H1 (cell line): ENCODE measurements at regions not wholly inside any gene's neighbourhood (a gene's known extent, or its start where the extent isn't known, plus 50 kb on each side); places are given as distances from the start of the nearest gene placed in this dataset.

Experiments used
- BRCA1 ChIP-seq: IDR thresholded peaks from 2 replicates; pipeline ENCODE4 v1.6.1; 2012; ENCODE audit warnings: low read depth, low read length, improper control_type of control experiment
- CBX5 ChIP-seq: fragments of 300-800, 300-1000 bp; sonication (generic); IDR thresholded peaks from 2 replicates; pipeline ENCODE4 v1.7.1; 2016; ENCODE audit warnings: antibody characterized with exemption, low read length, low read depth
- SP4 ChIP-seq: IDR thresholded peaks from 2 replicates; pipeline ENCODE4 v1.6.1; 2012; ENCODE audit warnings: low read length, inconsistent platforms
- SRF ChIP-seq: IDR thresholded peaks from 2 replicates; pipeline ENCODE4 v1.6.1; 2011; ENCODE audit warnings: mild to moderate bottlenecking, low read depth, low read length, moderate library complexity
- ZNF274 ChIP-seq: IDR thresholded peaks from 2 replicates; pipeline ENCODE4 v1.7.0; 2012; ENCODE audit warnings: low read length, borderline replicate concordance; ENCODE audit errors: extremely low read depth
- TF ChIP-seq, protein P1 (sequence below): fragments of 300-600 bp; sonication (generic); IDR thresholded peaks from 2 replicates; pipeline ENCODE4 v1.7.1; 2012; ENCODE audit warnings: low read length, moderate library complexity, mild to moderate bottlenecking, inconsistent platforms; ENCODE audit not compliant: insufficient replicate concordance

DNA sequence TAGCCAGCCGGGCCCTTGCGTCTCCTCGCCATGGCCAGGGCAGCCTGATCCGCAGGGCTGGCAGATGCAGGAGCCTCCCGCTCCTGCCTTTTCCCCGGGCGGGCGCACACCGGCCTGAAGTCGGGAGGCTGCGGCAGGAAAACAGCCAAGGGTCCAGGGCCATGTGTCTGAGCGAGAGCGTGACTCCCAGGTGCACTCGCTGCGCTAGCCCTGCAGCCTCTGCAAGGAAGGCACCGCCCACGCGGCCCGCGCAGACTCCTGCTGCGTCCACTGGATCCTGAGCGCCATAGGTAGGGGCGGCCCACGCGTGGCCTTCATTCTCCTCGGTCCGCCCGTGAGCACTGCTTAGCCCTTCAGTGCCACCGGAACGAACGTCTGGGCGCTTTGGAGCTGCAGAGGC is 379.9 kb downstream of the TRAM1L1 start (continued):
- TF ChIP-seq, protein P1, sequence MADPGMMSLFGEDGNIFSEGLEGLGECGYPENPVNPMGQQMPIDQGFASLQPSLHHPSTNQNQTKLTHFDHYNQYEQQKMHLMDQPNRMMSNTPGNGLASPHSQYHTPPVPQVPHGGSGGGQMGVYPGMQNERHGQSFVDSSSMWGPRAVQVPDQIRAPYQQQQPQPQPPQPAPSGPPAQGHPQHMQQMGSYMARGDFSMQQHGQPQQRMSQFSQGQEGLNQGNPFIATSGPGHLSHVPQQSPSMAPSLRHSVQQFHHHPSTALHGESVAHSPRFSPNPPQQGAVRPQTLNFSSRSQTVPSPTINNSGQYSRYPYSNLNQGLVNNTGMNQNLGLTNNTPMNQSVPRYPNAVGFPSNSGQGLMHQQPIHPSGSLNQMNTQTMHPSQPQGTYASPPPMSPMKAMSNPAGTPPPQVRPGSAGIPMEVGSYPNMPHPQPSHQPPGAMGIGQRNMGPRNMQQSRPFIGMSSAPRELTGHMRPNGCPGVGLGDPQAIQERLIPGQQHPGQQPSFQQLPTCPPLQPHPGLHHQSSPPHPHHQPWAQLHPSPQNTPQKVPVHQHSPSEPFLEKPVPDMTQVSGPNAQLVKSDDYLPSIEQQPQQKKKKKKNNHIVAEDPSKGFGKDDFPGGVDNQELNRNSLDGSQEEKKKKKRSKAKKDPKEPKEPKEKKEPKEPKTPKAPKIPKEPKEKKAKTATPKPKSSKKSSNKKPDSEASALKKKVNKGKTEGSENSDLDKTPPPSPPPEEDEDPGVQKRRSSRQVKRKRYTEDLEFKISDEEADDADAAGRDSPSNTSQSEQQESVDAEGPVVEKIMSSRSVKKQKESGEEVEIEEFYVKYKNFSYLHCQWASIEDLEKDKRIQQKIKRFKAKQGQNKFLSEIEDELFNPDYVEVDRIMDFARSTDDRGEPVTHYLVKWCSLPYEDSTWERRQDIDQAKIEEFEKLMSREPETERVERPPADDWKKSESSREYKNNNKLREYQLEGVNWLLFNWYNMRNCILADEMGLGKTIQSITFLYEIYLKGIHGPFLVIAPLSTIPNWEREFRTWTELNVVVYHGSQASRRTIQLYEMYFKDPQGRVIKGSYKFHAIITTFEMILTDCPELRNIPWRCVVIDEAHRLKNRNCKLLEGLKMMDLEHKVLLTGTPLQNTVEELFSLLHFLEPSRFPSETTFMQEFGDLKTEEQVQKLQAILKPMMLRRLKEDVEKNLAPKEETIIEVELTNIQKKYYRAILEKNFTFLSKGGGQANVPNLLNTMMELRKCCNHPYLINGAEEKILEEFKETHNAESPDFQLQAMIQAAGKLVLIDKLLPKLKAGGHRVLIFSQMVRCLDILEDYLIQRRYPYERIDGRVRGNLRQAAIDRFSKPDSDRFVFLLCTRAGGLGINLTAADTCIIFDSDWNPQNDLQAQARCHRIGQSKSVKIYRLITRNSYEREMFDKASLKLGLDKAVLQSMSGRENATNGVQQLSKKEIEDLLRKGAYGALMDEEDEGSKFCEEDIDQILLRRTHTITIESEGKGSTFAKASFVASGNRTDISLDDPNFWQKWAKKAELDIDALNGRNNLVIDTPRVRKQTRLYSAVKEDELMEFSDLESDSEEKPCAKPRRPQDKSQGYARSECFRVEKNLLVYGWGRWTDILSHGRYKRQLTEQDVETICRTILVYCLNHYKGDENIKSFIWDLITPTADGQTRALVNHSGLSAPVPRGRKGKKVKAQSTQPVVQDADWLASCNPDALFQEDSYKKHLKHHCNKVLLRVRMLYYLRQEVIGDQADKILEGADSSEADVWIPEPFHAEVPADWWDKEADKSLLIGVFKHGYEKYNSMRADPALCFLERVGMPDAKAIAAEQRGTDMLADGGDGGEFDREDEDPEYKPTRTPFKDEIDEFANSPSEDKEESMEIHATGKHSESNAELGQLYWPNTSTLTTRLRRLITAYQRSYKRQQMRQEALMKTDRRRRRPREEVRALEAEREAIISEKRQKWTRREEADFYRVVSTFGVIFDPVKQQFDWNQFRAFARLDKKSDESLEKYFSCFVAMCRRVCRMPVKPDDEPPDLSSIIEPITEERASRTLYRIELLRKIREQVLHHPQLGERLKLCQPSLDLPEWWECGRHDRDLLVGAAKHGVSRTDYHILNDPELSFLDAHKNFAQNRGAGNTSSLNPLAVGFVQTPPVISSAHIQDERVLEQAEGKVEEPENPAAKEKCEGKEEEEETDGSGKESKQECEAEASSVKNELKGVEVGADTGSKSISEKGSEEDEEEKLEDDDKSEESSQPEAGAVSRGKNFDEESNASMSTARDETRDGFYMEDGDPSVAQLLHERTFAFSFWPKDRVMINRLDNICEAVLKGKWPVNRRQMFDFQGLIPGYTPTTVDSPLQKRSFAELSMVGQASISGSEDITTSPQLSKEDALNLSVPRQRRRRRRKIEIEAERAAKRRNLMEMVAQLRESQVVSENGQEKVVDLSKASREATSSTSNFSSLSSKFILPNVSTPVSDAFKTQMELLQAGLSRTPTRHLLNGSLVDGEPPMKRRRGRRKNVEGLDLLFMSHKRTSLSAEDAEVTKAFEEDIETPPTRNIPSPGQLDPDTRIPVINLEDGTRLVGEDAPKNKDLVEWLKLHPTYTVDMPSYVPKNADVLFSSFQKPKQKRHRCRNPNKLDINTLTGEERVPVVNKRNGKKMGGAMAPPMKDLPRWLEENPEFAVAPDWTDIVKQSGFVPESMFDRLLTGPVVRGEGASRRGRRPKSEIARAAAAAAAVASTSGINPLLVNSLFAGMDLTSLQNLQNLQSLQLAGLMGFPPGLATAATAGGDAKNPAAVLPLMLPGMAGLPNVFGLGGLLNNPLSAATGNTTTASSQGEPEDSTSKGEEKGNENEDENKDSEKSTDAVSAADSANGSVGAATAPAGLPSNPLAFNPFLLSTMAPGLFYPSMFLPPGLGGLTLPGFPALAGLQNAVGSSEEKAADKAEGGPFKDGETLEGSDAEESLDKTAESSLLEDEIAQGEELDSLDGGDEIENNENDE: no peak
- TF ChIP-seq SRF (no peak), BRCA1 (no peak), ZNF274 (no peak), SP4 (no peak), CBX5 (no peak)
